HPDE6-E6E7 (cell line): ENCODE measurements at regions not wholly inside any gene's neighbourhood (a gene's known extent, or its start where the extent isn't known, plus 50 kb on each side); places are given as distances from the start of the nearest gene placed in this dataset.

Source experiments
- DNase-seq: peaks from one replicate; pipeline ENCODE4 v3.0.0; 2011; ENCODE audit warnings: missing footprints; ENCODE audit errors: extremely low spot score

- no peak for DNase-seq
Measured at GRCh38 chr16:86018071-86018470, 119.1 kb downstream of the IRF8 start.

GRCh38 chr16:86018487-86018886, 119.5 kb downstream of the IRF8 start:
- DNase-seq, result no peak

- DNase-seq, result no peak
Measured at GRCh38 chr16:86018941-86019340, 120.0 kb downstream of the IRF8 start.

GRCh38 chr16:86019446-86020047, 120.6 kb downstream of the IRF8 start:
- no peak for DNase-seq

GRCh38 chr16:86020971-86021370, 122.0 kb downstream of the IRF8 start:
- no peak for DNase-seq

- no peak for DNase-seq
Measured at GRCh38 chr16:86022381-86022960, 123.5 kb downstream of the IRF8 start.

GRCh38 chr16:86024210-86024609, 125.2 kb downstream of the IRF8 start:
- DNase-seq, result no peak

GRCh38 chr16:86025706-86026105, 126.7 kb downstream of the IRF8 start:
- no peak for DNase-seq

- DNase-seq, result no peak
Measured at GRCh38 chr16:86026171-86026910, 127.4 kb downstream of the IRF8 start.

GRCh38 chr16:86026916-86027315, 128.0 kb downstream of the IRF8 start:
- no peak for DNase-seq

GRCh38 chr16:86027373-86028126, 128.6 kb downstream of the IRF8 start:
- DNase-seq, result no peak

- no peak for DNase-seq
Measured at GRCh38 chr16:86029131-86029741, 130.3 kb downstream of the IRF8 start.

- DNase-seq, result no peak
Measured at GRCh38 chr16:86030116-86030515, 131.2 kb downstream of the IRF8 start.

GRCh38 chr16:86031141-86031678, 132.2 kb downstream of the IRF8 start:
- no peak for DNase-seq

GRCh38 chr16:86033016-86033474, 134.1 kb downstream of the IRF8 start:
- DNase-seq, result no peak

GRCh38 chr16:86033971-86034370, 135.0 kb downstream of the IRF8 start:
- DNase-seq, result no peak

- DNase-seq, result no peak
Measured at GRCh38 chr16:86034421-86034919, 135.5 kb downstream of the IRF8 start.

GRCh38 chr16:86035906-86036305, 136.9 kb downstream of the IRF8 start:
- no peak for DNase-seq

- DNase-seq, result no peak
Measured at GRCh38 chr16:86037999-86038925, 139.3 kb downstream of the IRF8 start.

GRCh38 chr16:86038926-86039310, 140.0 kb downstream of the IRF8 start:
- DNase-seq, result no peak
